PC-3 (cell line): ENCODE measurements at regions not wholly inside any gene's neighbourhood (a gene's known extent, or its start where the extent isn't known, plus 50 kb on each side); places are given as distances from the start of the nearest gene placed in this dataset.
A peak's percentile ranks its signal among the peaks of the same experiment; 100 is the strongest.

Source experiments
- ATAC-seq: fragments of 200-7000 bp; cut with Tn5 transposase; 2 replicates; pipeline ENCODE4 v1.9.1; 2020; ENCODE audit warnings: mild to moderate bottlenecking, moderate library complexity
- BruUV-seq: library from RNA; stranded (reverse); fragments of 400-500 nt; replicated peaks from 2 replicates; lab custom pipeline; 2021; lab: Mats Ljungman, UMichigan
- CTCF ChIA-PET: fragments of 300-600 bp; sonication (Branson Sonifier 250); formaldehyde crosslinking; loops from one replicate; lab custom pipeline; 2022; ENCODE audit warnings: antibody characterized with exemption; lab: Charles Lee
- POLR2A ChIA-PET: fragments of 300-600 bp; sonication (Branson Sonifier 250); formaldehyde crosslinking; loops from one replicate; lab custom pipeline; 2022; ENCODE audit warnings: antibody characterized with exemption; ENCODE audit not compliant: unreplicated experiment; lab: Charles Lee
- DNase-seq: peaks from one replicate; pipeline ENCODE4 v3.0.0-alpha.2; 2015
- H2AFZ ChIP-seq: fragments of 300-600 bp; sonication (generic); 2 replicates; pipeline ENCODE4 v1.6.0; 2016; ENCODE audit warnings: antibody characterized with exemption, low read length
- H3F3A ChIP-seq: fragments of 300-600 bp; sonication (generic); one replicate; pipeline ENCODE4 v1.6.0; 2017; ENCODE audit warnings: antibody characterized with exemption, low read length, control low read depth, mild to moderate bottlenecking; ENCODE audit not compliant: unreplicated experiment
- H3K27ac ChIP-seq: fragments of 300-600 bp; sonication (generic); 2 replicates; pipeline ENCODE4 v1.5.1; 2016; ENCODE audit warnings: mild to moderate bottlenecking, low read length
- H3K27me3 ChIP-seq: fragments of 300-600 bp; sonication (generic); 2 replicates; pipeline ENCODE4 v1.6.1; 2016; ENCODE audit warnings: low read length, mixed read lengths
- H3K36me3 ChIP-seq: fragments of 300-600 bp; sonication (generic); 2 replicates; pipeline ENCODE4 v1.6.1; 2016; ENCODE audit warnings: low read depth, mixed run types, low read length, mixed read lengths
- H3K4me1 ChIP-seq: fragments of 300-600 bp; sonication (generic); 2 replicates; pipeline ENCODE4 v1.5.1; 2016; ENCODE audit warnings: low read length; ENCODE audit not compliant: insufficient read depth
- H3K4me2 ChIP-seq: fragments of 300-600 bp; sonication (generic); 2 replicates; pipeline ENCODE4 v1.6.0; 2016; ENCODE audit warnings: low read length
- H3K4me3 ChIP-seq: fragments of 300-600 bp; sonication (generic); 2 replicates; pipeline ENCODE4 v1.5.1; 2016; ENCODE audit warnings: mild to moderate bottlenecking, low read length, mixed read lengths
- H3K79me2 ChIP-seq: fragments of 300-600 bp; sonication (generic); 2 replicates; pipeline ENCODE4 v1.6.1; 2017; ENCODE audit warnings: low read length, mixed read lengths
- H3K9ac ChIP-seq: fragments of 300-600 bp; sonication (generic); 2 replicates; pipeline ENCODE4 v1.6.0; 2016; ENCODE audit warnings: mild to moderate bottlenecking, low read length
- H3K9me2 ChIP-seq: fragments of 300-600 bp; sonication (generic); replicated peaks from 2 replicates; pipeline ENCODE4 v1.6.1; 2016; ENCODE audit warnings: mixed run types, low read length, mixed read lengths
- H3K9me3 ChIP-seq: fragments of 300-600 bp; sonication (generic); 2 replicates; pipeline ENCODE4 v1.6.1; 2016; ENCODE audit warnings: low read length, mixed read lengths
- H4K20me1 ChIP-seq: fragments of 300-600 bp; sonication (generic); 2 replicates; pipeline ENCODE4 v1.6.1; 2016; ENCODE audit warnings: low read length, mixed read lengths
- CTCF ChIP-seq: fragments of 300-600 bp; sonication (generic); conservative IDR thresholded peaks from 2 replicates; pipeline ENCODE4 v1.5.1; 2017; ENCODE audit warnings: antibody characterized with exemption, low read depth, mild to moderate bottlenecking, low read length
- EZH2 ChIP-seq: fragments of 300-600 bp; sonication (generic); IDR thresholded peaks from one replicate; pipeline ENCODE4 v1.6.1; 2017; ENCODE audit warnings: antibody characterized with exemption, mild to moderate bottlenecking, low read length; ENCODE audit not compliant: unreplicated experiment
- EZH2phosphoT487 ChIP-seq: fragments of 300-600 bp; sonication (generic); IDR thresholded peaks from 2 replicates; pipeline ENCODE4 v1.6.1; 2018; ENCODE audit warnings: mild to moderate bottlenecking, antibody characterized with exemption, low read length, borderline replicate concordance
- intact Hi-C: fragments of 100-400 bp; cut with micrococcal nuclease; formaldehyde crosslinking; loops from 2 replicates; pipeline ENCODE4 v1.9.0; 2023

- BruUV-seq, result no TSS peak
- H3K9ac ChIP-seq, result no peak overlapping the region
- no peaks in the 10 kb centered on the region for H3F3A ChIP-seq
- ChIA-PET POLR2A (no interaction called here), CTCF (interaction anchor here (1.4 kb wide), 1 partner anchor 208 kb away, joined by 3 read pairs; no protein-coding TSS in a partner anchor)
- intact Hi-C loops, result loop anchor here (10.0 kb wide), 1 partner anchor 524 kb away; the partner anchor contains the start of gene KALRN
- peak; percentile 58 for ATAC-seq
- H3K27ac ChIP-seq, result no peak overlapping the region
- DNase-seq, result peak; percentile 91
- TF ChIP-seq EZH2, result no peak
- TF ChIP-seq CTCF, result no peak
- TF ChIP-seq EZH2phosphoT487, result no peak
- no peak overlapping the region for H3K4me2 ChIP-seq
- H2AFZ ChIP-seq, result no peak overlapping the region
- H3K79me2 ChIP-seq, result no peaks in the 10 kb centered on the region
- H3K4me3 ChIP-seq, result no peak overlapping the region
- H3K9me2 ChIP-seq, result no peaks in the 10 kb centered on the region
- peaks cover 7% of the 10 kb centered on the region; the same call in 1 of the 2 replicates for H3K27me3 ChIP-seq
- no peaks in the 10 kb centered on the region for H4K20me1 ChIP-seq
- no peaks in the 10 kb centered on the region for H3K9me3 ChIP-seq
- H3K4me1 ChIP-seq, result peaks cover 39% of the 10 kb centered on the region
- H3K36me3 ChIP-seq, result no peaks in the 10 kb centered on the region
These were observed 171.0 kb upstream of the UMPS start for GRCh38 chr3:124558991-124559845.

- Histone ChIP-seq H2AFZ (no peak overlapping the region), H3K4me3 (no peak overlapping the region), H3K4me2 (no peak overlapping the region), H3K9me2 (no peaks in the 10 kb centered on the region), H3K79me2 (no peaks in the 10 kb centered on the region), H3F3A (no peaks in the 10 kb centered on the region), H3K27me3 (peaks cover 7% of the 10 kb centered on the region; the same call in 1 of the 2 replicates), H3K9me3 (no peaks in the 10 kb centered on the region), H3K9ac (no peak overlapping the region), H4K20me1 (no peaks in the 10 kb centered on the region), H3K27ac (no peak overlapping the region), H3K4me1 (peaks cover 39% of the 10 kb centered on the region), H3K36me3 (no peaks in the 10 kb centered on the region)
- ChIA-PET POLR2A (no interaction called here), CTCF (interaction anchor here (1.4 kb wide), 1 partner anchor 209 kb away, joined by 3 read pairs; no protein-coding TSS in a partner anchor)
- DNase-seq (peak; percentile 95), ATAC-seq (peak; percentile 83)
- intact Hi-C loops, result loop anchor here (2.0 to 10.0 kb wide), 2 partner anchors 209 to 525 kb away; partner anchors contain the start of gene KALRN
- BruUV-seq, result no TSS peak
- TF ChIP-seq EZH2, result no peak
- peak; percentile 98 for TF ChIP-seq CTCF
These were observed 170.2 kb upstream of the UMPS start for GRCh38 chr3:124559846-124560574.
